A673 (cell line): ENCODE measurements at regions not wholly inside any gene's neighbourhood (a gene's known extent, or its start where the extent isn't known, plus 50 kb on each side); places are given as distances from the start of the nearest gene placed in this dataset.

Experiments used
- BruUV-seq: library from RNA; stranded (reverse); fragments of 400-500 nt; replicated peaks from 2 replicates; lab custom pipeline; 2021; lab: Mats Ljungman, UMichigan
- CTCF ChIA-PET: fragments of 300-600 bp; sonication (Branson Sonifier 250); formaldehyde crosslinking; loops from one replicate; lab custom pipeline; 2022; ENCODE audit warnings: antibody characterized with exemption; lab: Charles Lee
- POLR2A ChIA-PET: fragments of 300-600 bp; sonication (Branson Sonifier 250); formaldehyde crosslinking; loops from one replicate; lab custom pipeline; 2022; ENCODE audit warnings: antibody characterized with exemption; ENCODE audit not compliant: low non-redundant PET; lab: Charles Lee
- DNase-seq: peaks from one replicate; pipeline ENCODE4 v3.0.0-alpha.2; 2015; ENCODE audit warnings: low spot score
- H3K27ac ChIP-seq: fragments of 200-600 bp; sonication (generic); 2 replicates; pipeline ENCODE4 v1.5.1; 2016; ENCODE audit warnings: mixed run types, low read depth, mild to moderate bottlenecking, mixed read lengths, antibody characterized with exemption, low read length; ENCODE audit not compliant: poor library complexity, severe bottlenecking
- H3K27me3 ChIP-seq: fragments of 200-600 bp; sonication (generic); replicated peaks from 2 replicates; pipeline ENCODE4 v1.6.1; 2017; ENCODE audit warnings: mixed run types, low read depth, mild to moderate bottlenecking, mixed read lengths, antibody characterized with exemption, low read length; ENCODE audit not compliant: insufficient read depth, poor library complexity
- H3K36me3 ChIP-seq: fragments of 200-600 bp; sonication (generic); 2 replicates; pipeline ENCODE4 v1.6.1; 2016; ENCODE audit warnings: mixed run types, mild to moderate bottlenecking, mixed read lengths, antibody characterized with exemption, low read length; ENCODE audit not compliant: insufficient read depth, poor library complexity, severe bottlenecking
- H3K4me1 ChIP-seq: fragments of 200-600 bp; sonication (generic); 2 replicates; pipeline ENCODE4 v1.6.1; 2017; ENCODE audit warnings: mixed run types, mild to moderate bottlenecking, mixed read lengths, antibody characterized with exemption, low read length; ENCODE audit not compliant: insufficient read depth, poor library complexity, severe bottlenecking
- H3K4me3 ChIP-seq: fragments of 200-600 bp; sonication (generic); 2 replicates; pipeline ENCODE4 v1.5.1; 2016; ENCODE audit warnings: low read depth, mixed run types, mild to moderate bottlenecking, mixed read lengths, low read length; ENCODE audit not compliant: poor library complexity, severe bottlenecking
- H3K9me3 ChIP-seq: fragments of 200-600 bp; sonication (generic); 2 replicates; pipeline ENCODE4 v1.6.1; 2016; ENCODE audit warnings: mixed run types, low read depth, mild to moderate bottlenecking, mixed read lengths, antibody characterized with exemption, low read length; ENCODE audit not compliant: poor library complexity, severe bottlenecking
- CTCF ChIP-seq: fragments of 300-800, 200-600 bp; sonication (generic); conservative IDR thresholded peaks from 2 replicates; pipeline ENCODE4 v1.5.1; 2017; ENCODE audit warnings: low read depth, mild to moderate bottlenecking, antibody characterized with exemption, low read length, moderate library complexity, mixed read lengths
- EZH2 ChIP-seq: fragments of 200-600 bp; sonication (generic); IDR thresholded peaks from 2 replicates; pipeline ENCODE4 v1.6.1; 2017; ENCODE audit warnings: borderline replicate concordance, low read depth, mild to moderate bottlenecking, mixed read lengths, antibody characterized with exemption, low read length; ENCODE audit not compliant: poor library complexity, severe bottlenecking
- intact Hi-C: fragments of 100-400 bp; cut with micrococcal nuclease; formaldehyde crosslinking; loops from one replicate; pipeline ENCODE4 v1.10.0; 2022; ENCODE audit not compliant: unreplicated experiment

DNA sequence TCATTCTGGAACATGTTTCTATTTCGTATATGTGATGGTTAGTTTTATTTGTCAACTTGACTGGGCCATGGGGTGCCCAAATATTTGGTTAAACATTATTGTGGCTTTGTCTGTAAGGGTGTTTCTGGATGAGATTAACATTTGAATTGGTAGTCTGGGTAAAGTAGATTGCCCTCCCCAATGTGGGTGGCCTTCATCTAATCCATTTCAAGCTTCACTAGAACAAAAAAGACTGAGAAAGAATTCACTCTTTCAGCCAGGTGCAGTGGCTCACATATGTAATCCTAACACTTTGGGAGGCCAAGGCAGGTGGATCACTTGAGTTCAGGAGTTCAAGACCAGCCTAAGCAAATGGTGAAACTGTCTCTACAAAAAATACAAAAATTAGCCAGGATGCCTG, 55.7 kb upstream of the TANC1 start:
- ChIA-PET POLR2A (no interaction called here), CTCF (no interaction called here)
- Histone ChIP-seq H3K27ac (no peak overlapping the region), H3K9me3 (no peaks in the 10 kb centered on the region), H3K4me3 (no peak overlapping the region), H3K4me1 (no peaks in the 10 kb centered on the region), H3K27me3 (no peaks in the 10 kb centered on the region), H3K36me3 (no peaks in the 10 kb centered on the region)
- BruUV-seq: no TSS peak
- intact Hi-C loops: no loop called here
- no peak for DNase-seq
- no peak for TF ChIP-seq CTCF
- no peak for TF ChIP-seq EZH2

- H3K9me3 ChIP-seq: no peaks in the 10 kb centered on the region
- H3K36me3 ChIP-seq: no peaks in the 10 kb centered on the region
- intact Hi-C loops: no loop called here
- H3K27me3 ChIP-seq: no peaks in the 10 kb centered on the region
- POLR2A ChIA-PET: no interaction called here
- H3K27ac ChIP-seq: no peak overlapping the region
- CTCF ChIA-PET: no interaction called here
- H3K4me1 ChIP-seq: no peaks in the 10 kb centered on the region
- BruUV-seq: no TSS peak
- TF ChIP-seq CTCF (no peak), EZH2 (no peak)
- H3K4me3 ChIP-seq: no peak overlapping the region
- DNase-seq: no peak
These were observed 54.4 kb upstream of the TANC1 start for GRCh38 chr2:158914066-158914465.

GRCh38 chr2:158914731-158915130, 53.7 kb upstream of the TANC1 start:
- CTCF ChIA-PET: no interaction called here
- intact Hi-C loops: no loop called here

More at GRCh38 chr2:158914731-158915130, 53.7 kb upstream of the TANC1 start:
- H3K4me3 ChIP-seq: no peak overlapping the region
- TF ChIP-seq CTCF (no peak), EZH2 (no peak)
- H3K27me3 ChIP-seq: no peaks in the 10 kb centered on the region
- H3K27ac ChIP-seq: no peak overlapping the region
- H3K9me3 ChIP-seq: no peaks in the 10 kb centered on the region
- no peaks in the 10 kb centered on the region for H3K4me1 ChIP-seq
- POLR2A ChIA-PET: no interaction called here
- no peak for DNase-seq
- H3K36me3 ChIP-seq: no peaks in the 10 kb centered on the region
- no TSS peak for BruUV-seq
